ENCODE measurements at regions not wholly inside any gene's neighbourhood (a gene's known extent, or its start where the extent isn't known, plus 50 kb on each side); places are given as distances from the start of the nearest gene placed in this dataset.

DNA sequence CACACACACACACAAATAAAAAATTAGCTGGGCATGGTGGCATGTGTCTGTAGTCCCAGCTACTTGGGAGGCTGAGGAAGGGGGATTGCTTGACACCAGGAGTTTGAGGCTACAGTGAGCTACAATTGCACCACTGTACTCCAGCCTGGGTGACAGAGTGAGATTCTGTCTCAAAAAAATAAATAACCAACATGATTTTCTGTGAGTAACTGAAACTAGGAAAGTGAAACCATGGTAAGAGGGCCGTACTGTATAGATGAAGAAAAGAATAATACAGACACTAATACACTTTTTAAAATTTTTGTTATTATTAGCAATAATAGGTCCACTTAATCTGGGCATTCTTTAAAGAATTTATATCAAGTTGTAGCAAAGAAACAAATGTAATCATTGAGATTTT, 170.9 kb downstream of the HGF start:
- WGBS: 90% methylated on average over 1 of the region's 1 CpG
- DNase-seq (ENCODE audit: extremely low spot score): no peak
- Histone ChIP-seq H3K4me1 (ENCODE audit: insufficient read depth) (no peaks in the 10 kb centered on the region), H3K27ac (ENCODE audit: low read depth) (no peak overlapping the region), H3K36me3 (ENCODE audit: insufficient read depth) (no peaks in the 10 kb centered on the region), H3K4me3 (ENCODE audit: low read depth, low read length) (no peak overlapping the region)

DNA sequence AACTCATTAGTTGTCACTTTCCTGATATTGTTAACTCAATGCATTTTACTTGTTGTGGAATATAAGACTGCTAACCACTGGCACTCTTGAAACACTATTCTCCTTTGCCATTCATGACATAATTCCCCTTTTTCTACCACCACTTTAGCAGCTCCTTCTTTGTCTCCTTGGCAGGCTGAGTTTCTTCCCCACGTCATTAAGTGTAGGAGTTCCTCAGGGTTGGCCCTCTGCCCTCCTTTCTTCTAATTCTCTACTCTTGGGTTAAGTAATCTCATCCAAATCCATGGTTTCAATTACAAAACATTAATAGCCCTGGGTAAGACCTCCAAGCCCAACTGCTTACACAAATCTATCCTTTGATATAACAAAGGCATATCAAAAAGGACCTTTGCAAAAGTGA, 175.1 kb downstream of the HGF start:
- Histone ChIP-seq H3K4me3 (ENCODE audit: low read depth, low read length) (no peak overlapping the region), H3K27ac (ENCODE audit: low read depth) (no peak overlapping the region), H3K36me3 (ENCODE audit: insufficient read depth) (no peaks in the 10 kb centered on the region), H3K4me1 (ENCODE audit: insufficient read depth) (no peaks in the 10 kb centered on the region)
- DNase-seq (ENCODE audit: extremely low spot score): no peak
- whole genome bisulfite sequencing: 62% methylated on average over 1 of the region's 1 CpG

DNA sequence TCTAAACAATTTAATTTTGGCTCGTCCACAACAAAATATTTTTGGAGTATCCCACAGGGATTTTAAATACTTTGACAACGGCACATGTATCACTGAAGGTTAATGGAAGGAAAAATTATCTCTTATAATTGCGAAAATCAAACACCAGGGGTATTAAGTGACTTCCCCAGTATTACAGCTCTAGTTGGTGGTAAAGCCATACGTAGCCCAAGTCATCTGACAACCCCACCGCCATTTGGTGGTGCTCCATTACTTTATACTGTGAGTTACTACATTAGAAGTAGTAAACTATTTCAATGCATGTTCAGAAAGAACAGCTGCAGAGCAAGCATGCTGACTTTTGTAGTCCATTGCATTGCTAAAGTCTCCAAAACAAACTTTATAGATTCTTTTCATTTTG, 179.7 kb downstream of the HGF start:
- Histone ChIP-seq H3K4me1 (ENCODE audit: insufficient read depth) (no peaks in the 10 kb centered on the region), H3K4me3 (ENCODE audit: low read depth, low read length) (no peak overlapping the region), H3K27ac (ENCODE audit: low read depth) (no peak overlapping the region), H3K36me3 (ENCODE audit: insufficient read depth) (no peaks in the 10 kb centered on the region)
- WGBS: 50% methylated on average over 5 of the region's 5 CpGs
- DNase-seq (ENCODE audit: extremely low spot score): no peak

DNA sequence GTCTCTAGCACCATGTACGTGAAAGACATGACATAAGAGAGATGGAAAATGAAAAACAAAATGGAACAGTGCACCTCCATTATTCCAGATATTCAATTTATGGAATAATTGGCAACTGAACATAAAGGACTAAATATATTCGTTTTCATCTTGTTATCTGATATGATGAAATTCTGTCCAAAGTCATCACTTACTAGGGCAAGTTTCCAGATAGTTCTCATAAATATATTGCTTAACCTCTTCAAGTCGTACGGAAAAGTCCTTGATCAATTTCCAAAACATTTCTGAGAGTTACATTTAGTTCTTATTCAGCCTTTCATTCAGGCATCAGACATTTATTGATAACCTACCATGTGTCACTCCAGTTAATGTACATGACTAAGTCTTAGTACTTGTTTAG, 185.2 kb downstream of the HGF start:
- H3K36me3 ChIP-seq (ENCODE audit: insufficient read depth): no peaks in the 10 kb centered on the region
- no peak for DNase-seq (ENCODE audit: extremely low spot score)
- no peaks in the 10 kb centered on the region for H3K4me1 ChIP-seq (ENCODE audit: insufficient read depth)
- H3K4me3 ChIP-seq (ENCODE audit: low read depth, low read length): no peak overlapping the region
- H3K27ac ChIP-seq (ENCODE audit: low read depth): no peak overlapping the region
- WGBS: 63% methylated on average over 4 of the region's 4 CpGs

DNA sequence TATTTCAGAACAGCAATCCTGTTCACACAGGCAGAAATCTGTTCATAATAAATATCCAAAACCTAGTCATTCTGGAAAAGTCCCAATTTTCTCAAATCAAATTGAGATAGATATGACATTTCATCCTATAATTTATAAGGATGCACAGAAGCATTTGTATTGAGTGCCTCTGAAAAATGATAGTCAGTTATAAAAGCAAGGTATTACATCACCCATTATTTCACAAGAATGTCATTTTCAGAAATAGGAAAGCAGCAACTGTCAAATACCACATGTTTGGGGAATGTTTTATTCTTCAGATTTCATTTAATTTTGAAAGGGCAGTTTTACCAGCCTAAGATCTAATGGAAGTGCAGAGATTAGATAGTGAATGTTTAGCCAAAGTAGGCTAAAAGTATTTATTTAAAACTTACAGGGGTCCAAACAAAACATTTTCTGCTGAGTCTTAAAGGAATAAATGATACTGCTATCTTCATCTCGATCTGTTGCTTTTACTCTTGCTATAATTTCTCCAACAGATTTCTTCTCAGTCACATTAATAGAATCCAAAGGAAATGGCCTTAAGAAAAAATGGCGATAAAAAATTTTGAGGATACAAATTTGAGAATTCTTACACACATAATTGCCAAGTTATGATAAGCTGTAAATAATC, 185.8 kb downstream of the HGF start:
- Histone ChIP-seq H3K4me1 (ENCODE audit: insufficient read depth) (no peaks in the 10 kb centered on the region), H3K4me3 (ENCODE audit: low read depth, low read length) (no peak overlapping the region), H3K27ac (ENCODE audit: low read depth) (no peak overlapping the region), H3K36me3 (ENCODE audit: insufficient read depth) (no peaks in the 10 kb centered on the region)
- no peak for DNase-seq (ENCODE audit: extremely low spot score)
- 54% methylated on average over 2 of the region's 2 CpGs for WGBS

DNA sequence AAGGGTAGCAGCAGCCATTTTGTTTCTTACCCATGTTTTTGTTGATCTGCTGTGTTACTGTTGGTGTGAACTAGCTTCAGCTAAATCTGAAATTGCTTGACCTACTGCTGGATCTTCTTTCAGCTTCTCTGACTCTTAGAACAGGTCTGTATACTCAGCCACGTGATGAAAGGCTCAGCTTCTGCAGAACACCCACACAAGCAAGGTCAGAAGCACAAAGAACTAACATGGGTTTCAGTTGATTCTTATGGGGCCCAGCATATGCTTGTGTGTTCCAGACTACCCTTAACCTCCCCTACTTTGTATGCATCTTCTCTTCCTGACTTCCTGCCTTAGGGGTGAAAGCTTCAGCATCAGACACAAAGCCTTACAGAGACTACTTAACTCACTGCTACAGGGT, 186.8 kb downstream of the HGF start:
- Histone ChIP-seq H3K4me3 (ENCODE audit: low read depth, low read length) (no peak overlapping the region), H3K36me3 (ENCODE audit: insufficient read depth) (no peaks in the 10 kb centered on the region), H3K27ac (ENCODE audit: low read depth) (no peak overlapping the region), H3K4me1 (ENCODE audit: insufficient read depth) (no peaks in the 10 kb centered on the region)
- WGBS: 86% methylated on average over 1 of the region's 1 CpG
- no peak for DNase-seq (ENCODE audit: extremely low spot score)

DNA sequence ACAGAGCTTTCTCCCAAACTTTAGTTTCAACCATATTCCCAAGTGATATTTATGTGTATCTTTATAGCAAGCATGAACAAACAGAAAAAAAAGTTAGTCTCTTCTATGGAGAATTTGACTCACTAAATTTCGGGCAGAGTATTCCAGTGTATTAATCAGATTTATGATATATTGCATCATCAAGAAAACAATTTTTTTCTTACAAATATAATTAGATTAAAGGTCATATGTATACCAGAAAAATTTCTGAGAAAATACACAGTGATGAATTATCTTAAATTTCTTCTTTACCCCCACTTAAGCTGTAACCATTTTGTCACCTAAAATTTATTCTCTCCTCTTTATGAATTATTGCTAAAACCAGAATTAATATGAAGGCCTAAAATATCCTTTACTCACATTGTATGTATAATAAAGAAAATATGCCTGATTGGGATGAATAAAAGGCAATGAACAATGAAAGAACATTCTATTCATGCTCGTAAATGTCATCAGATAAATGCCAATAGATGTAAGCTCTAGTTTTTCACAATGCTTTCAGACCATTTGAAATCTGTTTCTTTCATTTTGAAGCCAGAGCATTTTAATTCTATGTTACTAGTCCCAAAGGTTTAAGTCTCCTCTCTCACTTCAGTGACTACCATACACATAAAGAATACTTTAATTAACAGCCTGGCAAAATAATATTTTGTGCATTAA, 192.1 kb downstream of the HGF start:
- H3K27ac ChIP-seq (ENCODE audit: low read depth): no peak overlapping the region
- 85% methylated on average over 2 of the region's 2 CpGs for WGBS
- no peak overlapping the region for H3K4me3 ChIP-seq (ENCODE audit: low read depth, low read length)
- DNase-seq (ENCODE audit: extremely low spot score): no peak
- no peaks in the 10 kb centered on the region for H3K4me1 ChIP-seq (ENCODE audit: insufficient read depth)
- no peaks in the 10 kb centered on the region for H3K36me3 ChIP-seq (ENCODE audit: insufficient read depth)

DNA sequence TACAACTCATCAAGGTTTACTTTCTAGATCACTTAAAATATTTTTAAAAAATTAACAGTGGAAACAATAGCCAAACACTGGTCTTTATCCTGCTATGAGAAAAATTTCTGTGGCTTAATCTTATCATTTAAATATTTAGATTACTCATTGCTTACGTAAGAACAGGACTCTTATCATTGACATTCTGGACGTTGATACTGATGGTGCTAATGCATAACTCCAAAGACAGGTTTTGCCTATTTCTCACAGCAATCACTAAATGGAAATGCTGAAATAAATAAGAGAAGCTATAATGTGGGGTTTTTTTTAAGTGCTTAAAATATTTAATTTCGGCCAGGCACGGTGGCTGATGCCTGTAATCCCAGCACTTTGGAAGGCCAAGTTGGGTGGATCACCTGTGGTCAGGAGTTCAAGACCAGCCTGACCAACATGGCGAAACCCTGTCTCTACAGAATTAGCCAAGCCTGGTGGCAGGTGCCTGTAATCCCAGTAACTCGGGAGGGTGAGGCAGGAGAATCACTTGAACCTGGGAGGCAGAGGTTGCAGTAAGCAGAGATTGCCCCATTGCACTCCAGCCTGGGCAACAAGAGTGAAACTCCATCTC, 195.0 kb downstream of the HGF start:
- Histone ChIP-seq H3K4me3 (ENCODE audit: low read depth, low read length) (no peak overlapping the region), H3K4me1 (ENCODE audit: insufficient read depth) (no peaks in the 10 kb centered on the region), H3K36me3 (ENCODE audit: insufficient read depth) (no peaks in the 10 kb centered on the region), H3K27ac (ENCODE audit: low read depth) (no peak overlapping the region)
- 71% methylated on average over 6 of the region's 6 CpGs for WGBS
- no peak for DNase-seq (ENCODE audit: extremely low spot score)

DNA sequence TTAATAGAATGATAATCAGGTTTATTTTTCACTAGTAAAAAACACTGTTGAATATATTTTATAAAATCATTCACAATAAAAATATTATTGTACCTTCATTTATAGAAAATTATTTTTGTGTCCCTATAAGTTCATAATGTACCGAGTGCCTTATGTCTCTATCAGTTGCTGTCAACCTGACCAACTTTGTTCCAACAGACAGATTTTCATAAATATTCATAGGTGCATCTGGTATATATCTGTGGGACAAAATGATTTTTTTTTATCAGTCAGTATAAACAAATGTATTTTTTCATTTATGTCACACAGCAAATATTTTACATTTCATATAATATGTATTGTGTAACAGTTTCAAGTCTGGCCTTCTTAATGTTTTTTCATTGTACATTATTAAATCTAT, 195.9 kb downstream of the HGF start:
- DNase-seq (ENCODE audit: extremely low spot score): no peak
- Histone ChIP-seq H3K4me3 (ENCODE audit: low read depth, low read length) (no peak overlapping the region), H3K4me1 (ENCODE audit: insufficient read depth) (no peaks in the 10 kb centered on the region), H3K27ac (ENCODE audit: low read depth) (no peak overlapping the region), H3K36me3 (ENCODE audit: insufficient read depth) (no peaks in the 10 kb centered on the region)
- 70% methylated on average over 1 of the region's 1 CpG for WGBS

DNA sequence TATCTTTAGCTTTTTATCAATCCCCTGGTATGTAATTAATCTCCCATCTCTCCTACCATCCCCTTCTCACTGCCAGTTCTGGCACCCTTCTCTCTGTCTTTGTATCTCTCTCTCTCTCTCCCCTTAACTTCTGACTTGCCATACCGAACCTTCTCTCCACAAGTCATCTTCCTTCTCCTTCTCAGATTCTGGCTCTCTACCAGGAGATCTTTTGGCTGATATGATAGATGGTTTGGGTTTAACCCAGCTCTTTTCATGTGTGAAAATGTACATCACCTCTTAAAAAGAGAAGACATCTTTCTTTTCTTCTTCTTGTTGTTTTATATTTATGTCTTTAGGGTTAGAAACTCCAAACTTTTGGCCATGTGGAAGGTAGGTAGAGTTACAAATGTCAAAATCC, 196.7 kb downstream of the HGF start:
- WGBS: 78% methylated on average over 1 of the region's 1 CpG
- H3K4me3 ChIP-seq (ENCODE audit: low read depth, low read length): no peak overlapping the region
- no peaks in the 10 kb centered on the region for H3K36me3 ChIP-seq (ENCODE audit: insufficient read depth)
- no peak for DNase-seq (ENCODE audit: extremely low spot score)
- no peak overlapping the region for H3K27ac ChIP-seq (ENCODE audit: low read depth)
- H3K4me1 ChIP-seq (ENCODE audit: insufficient read depth): no peaks in the 10 kb centered on the region

DNA sequence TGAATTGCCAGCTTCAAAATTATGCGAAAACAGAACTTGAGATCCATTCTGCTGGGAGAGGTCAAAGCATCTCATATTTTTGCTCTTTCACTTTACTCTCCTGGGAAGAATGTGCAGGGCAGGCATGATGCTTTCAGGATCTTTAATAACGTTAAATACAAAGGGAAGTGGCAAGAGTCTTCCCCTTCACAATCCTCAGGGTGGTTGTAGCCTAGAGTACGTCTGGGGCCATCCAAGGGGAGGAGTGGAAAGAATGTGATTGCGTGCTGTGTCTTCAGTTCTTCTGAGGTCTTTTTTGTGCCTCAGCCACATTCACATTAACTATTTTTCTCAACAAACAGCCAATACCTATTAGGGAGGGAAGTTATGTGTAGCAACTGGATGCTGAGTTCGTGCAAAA, 207.3 kb downstream of the HGF start:
- 65% methylated on average over 5 of the region's 5 CpGs for WGBS
- Histone ChIP-seq H3K27ac (ENCODE audit: low read depth) (no peak overlapping the region), H3K4me1 (ENCODE audit: insufficient read depth) (no peaks in the 10 kb centered on the region), H3K4me3 (ENCODE audit: low read depth, low read length) (no peak overlapping the region), H3K36me3 (ENCODE audit: insufficient read depth) (no peaks in the 10 kb centered on the region)
- DNase-seq (ENCODE audit: extremely low spot score): no peak

DNA sequence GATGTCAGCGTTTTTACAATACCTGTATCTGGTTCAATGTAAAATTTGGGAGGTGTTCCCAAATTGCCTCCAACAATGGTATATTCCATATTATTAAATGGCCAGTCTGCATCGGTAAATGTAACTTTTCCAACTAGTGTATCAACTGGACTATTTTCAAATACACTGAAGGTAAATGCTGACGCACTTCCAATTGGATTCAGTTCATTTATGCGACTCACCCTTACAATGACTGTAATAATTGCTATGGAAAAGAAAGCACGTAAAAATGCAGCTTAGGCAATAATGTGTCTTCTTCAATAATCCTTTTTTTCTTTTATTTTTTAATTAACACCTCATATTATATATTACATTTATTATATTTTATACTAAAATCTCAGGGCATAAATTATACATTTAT, 209.1 kb downstream of the HGF start:
- no peaks in the 10 kb centered on the region for H3K36me3 ChIP-seq (ENCODE audit: insufficient read depth)
- H3K27ac ChIP-seq (ENCODE audit: low read depth): no peak overlapping the region
- H3K4me1 ChIP-seq (ENCODE audit: insufficient read depth): no peaks in the 10 kb centered on the region
- no peak overlapping the region for H3K4me3 ChIP-seq (ENCODE audit: low read depth, low read length)
- 96% methylated on average over 5 of the region's 5 CpGs for WGBS
- no peak for DNase-seq (ENCODE audit: extremely low spot score)

DNA sequence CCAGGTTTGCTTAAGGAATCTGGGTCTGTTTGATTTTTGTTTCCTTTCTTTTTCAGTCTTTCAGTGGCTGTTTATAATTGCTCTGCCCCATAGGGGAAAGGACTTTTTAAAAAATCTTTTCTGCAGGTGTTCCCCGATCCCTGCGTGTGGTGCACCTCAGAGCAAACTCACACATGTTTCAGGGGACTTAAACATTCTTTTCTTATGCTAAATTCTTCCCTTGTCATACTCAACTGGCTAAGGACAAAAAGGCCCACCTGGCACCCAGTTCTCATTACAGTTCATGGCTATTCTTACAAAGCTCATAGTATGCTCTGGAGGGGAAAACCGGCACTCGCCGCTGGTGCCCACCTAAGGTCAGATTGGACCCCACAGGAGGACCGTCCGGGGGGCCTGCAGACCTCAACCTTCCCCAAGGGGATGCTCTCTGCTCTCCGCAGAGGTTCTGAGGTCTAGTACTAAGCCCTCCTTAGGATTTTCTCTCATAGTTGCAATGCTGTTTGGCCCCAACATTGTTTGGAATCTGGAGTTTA, 220.3 kb downstream of the HGF start:
- no peak for DNase-seq (ENCODE audit: extremely low spot score)
- no peaks in the 10 kb centered on the region for H3K36me3 ChIP-seq (ENCODE audit: insufficient read depth)
- WGBS: 98% methylated on average over 8 of the region's 8 CpGs
- H3K4me1 ChIP-seq (ENCODE audit: insufficient read depth): no peaks in the 10 kb centered on the region
- H3K4me3 ChIP-seq (ENCODE audit: low read depth, low read length): no peak overlapping the region
- no peak overlapping the region for H3K27ac ChIP-seq (ENCODE audit: low read depth)

DNA sequence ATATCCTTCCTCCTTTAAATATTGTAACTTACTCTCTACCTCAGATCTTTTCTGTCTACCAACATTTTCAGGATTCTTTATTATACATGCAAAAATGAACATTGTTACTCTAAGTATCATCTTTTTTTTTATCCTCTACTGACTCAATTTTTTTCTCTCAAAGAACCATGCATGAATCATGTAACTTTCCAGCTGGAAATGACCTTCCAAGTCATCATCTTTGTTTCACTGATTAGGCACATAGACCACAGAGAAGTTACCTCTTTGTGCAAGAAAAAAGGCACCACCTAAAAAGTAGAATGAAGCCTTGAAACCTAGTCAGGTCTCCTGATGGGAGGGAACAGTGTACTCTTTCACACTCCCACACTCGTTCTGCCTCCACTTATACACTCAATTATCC, 234.9 kb downstream of the HGF start:
- no peak overlapping the region for H3K27ac ChIP-seq (ENCODE audit: low read depth)
- WGBS: 92% methylated on average over 1 of the region's 1 CpG
- H3K36me3 ChIP-seq (ENCODE audit: insufficient read depth): no peaks in the 10 kb centered on the region
- H3K4me3 ChIP-seq (ENCODE audit: low read depth, low read length): no peak overlapping the region
- H3K4me1 ChIP-seq (ENCODE audit: insufficient read depth): no peaks in the 10 kb centered on the region
- no peak for DNase-seq (ENCODE audit: extremely low spot score)

Data from urinary bladder (tissue), 3 donors.